GM23248 (cell line): ENCODE measurements at regions not wholly inside any gene's neighbourhood (a gene's known extent, or its start where the extent isn't known, plus 50 kb on each side); places are given as distances from the start of the nearest gene placed in this dataset.

Source experiments
- EZH2 ChIP-seq: fragments of 200-600 bp; sonication (generic); IDR thresholded peaks from 2 replicates; pipeline ENCODE4 v1.6.1; 2018; ENCODE audit warnings: antibody characterized with exemption, mild to moderate bottlenecking; ENCODE audit not compliant: insufficient read depth, poor library complexity, severe bottlenecking
- EZH2phosphoT487 ChIP-seq: fragments of 200-600 bp; sonication (generic); IDR thresholded peaks from 2 replicates; pipeline ENCODE4 v1.6.1; 2018; ENCODE audit warnings: antibody characterized with exemption, moderate library complexity, mild to moderate bottlenecking, low read depth; ENCODE audit not compliant: insufficient read depth

GRCh38 chr3:145942052-145942451 is 218.9 kb downstream of the PLOD2 start:
- TF ChIP-seq EZH2phosphoT487 (no peak), EZH2 (no peak)
